Smooth muscle cell (in vitro differentiated cells): ENCODE measurements at regions not wholly inside any gene's neighbourhood (a gene's known extent, or its start where the extent isn't known, plus 50 kb on each side); places are given as distances from the start of the nearest gene placed in this dataset.

Experiments used
- DNase-seq: peaks from one replicate; lab custom pipeline; 2025; ENCODE audit not compliant: unreplicated experiment; lab: John Stamatoyannopoulos, UW
- H2AFZ ChIP-seq: fragments of 200-600 bp; sonication (generic); 2 replicates; pipeline ENCODE4 v1.6.0; 2016; ENCODE audit warnings: antibody characterized with exemption, low read depth, mild to moderate bottlenecking
- H3F3A ChIP-seq: fragments of 200-600 bp; sonication (generic); 2 replicates; pipeline ENCODE4 v1.6.0; 2017; ENCODE audit warnings: antibody characterized with exemption, low read depth
- H3K27ac ChIP-seq: fragments of 200-600 bp; sonication (generic); 2 replicates; pipeline ENCODE4 v1.5.1; 2016; ENCODE audit warnings: low read depth, mild to moderate bottlenecking
- H3K27me3 ChIP-seq: fragments of 200-600 bp; sonication (generic); 2 replicates; pipeline ENCODE4 v1.6.1; 2016; ENCODE audit warnings: low read depth, mild to moderate bottlenecking
- H3K36me3 ChIP-seq: fragments of 200-600 bp; sonication (generic); 2 replicates; pipeline ENCODE4 v1.5.1; 2016; ENCODE audit warnings: low read depth
- H3K4me1 ChIP-seq: fragments of 200-600 bp; sonication (generic); 2 replicates; pipeline ENCODE4 v1.5.1; 2016; ENCODE audit warnings: low read depth
- H3K4me2 ChIP-seq: fragments of 200-600 bp; sonication (generic); 2 replicates; pipeline ENCODE4 v1.6.0; 2016; ENCODE audit warnings: mild to moderate bottlenecking
- H3K4me3 ChIP-seq: fragments of 200-600 bp; sonication (generic); 2 replicates; pipeline ENCODE4 v1.5.1; 2016; ENCODE audit warnings: mild to moderate bottlenecking
- H3K79me2 ChIP-seq: fragments of 200-600 bp; sonication (generic); 2 replicates; pipeline ENCODE4 v1.6.0; 2016; ENCODE audit warnings: low read depth, mild to moderate bottlenecking
- H3K9ac ChIP-seq: fragments of 200-600 bp; sonication (generic); 2 replicates; pipeline ENCODE4 v1.6.0; 2016; ENCODE audit warnings: low read depth
- H3K9me3 ChIP-seq: fragments of 200-600 bp; sonication (generic); replicated peaks from 2 replicates; pipeline ENCODE4 v1.5.1; 2016; ENCODE audit warnings: low read depth
- H4K20me1 ChIP-seq: fragments of 200-600 bp; sonication (generic); 2 replicates; pipeline ENCODE4 v1.6.0; 2016; ENCODE audit warnings: low read depth
- WGBS: methylation state at CpG from one replicate; pipeline ENCODE4 v1.1.7; 2016; ENCODE audit warnings: low lambda C conversion rate; 5-methylcytosine and 5-hydroxymethylcytosine counted together
- TF ChIP-seq, protein P1 (sequence below): fragments of 200-600 bp; sonication (generic); IDR thresholded peaks from 2 replicates; pipeline ENCODE4 v1.5.1; 2017; ENCODE audit warnings: borderline replicate concordance, mild to moderate bottlenecking, antibody characterized with exemption; ENCODE audit not compliant: insufficient read depth, poor library complexity, severe bottlenecking

DNA sequence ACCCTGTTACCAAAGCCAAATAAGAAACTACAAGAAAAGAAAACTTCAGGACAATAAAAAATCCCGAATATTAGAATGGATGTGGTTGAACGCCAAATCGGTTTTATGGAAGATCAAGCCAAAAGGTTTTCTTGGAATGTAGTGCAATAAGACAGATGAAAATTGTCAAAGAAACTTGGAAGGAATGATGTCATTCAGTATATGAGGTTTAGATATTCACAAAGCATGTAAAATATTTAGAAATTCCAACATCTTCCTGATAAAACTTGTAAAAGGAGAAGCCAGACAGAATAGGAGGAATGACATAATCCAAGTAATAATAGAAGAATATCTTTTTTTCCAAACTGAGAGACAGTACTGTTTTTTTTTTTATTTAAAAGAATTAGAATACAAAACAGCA lies 130.3 kb upstream of the ZPLD1 start:
- no peaks in the 10 kb centered on the region for H3K27me3 ChIP-seq
- H3K27ac ChIP-seq: no peak overlapping the region
- no peak overlapping the region for H3K9ac ChIP-seq
- H3K79me2 ChIP-seq: no peaks in the 10 kb centered on the region
- H3K9me3 ChIP-seq: no peaks in the 10 kb centered on the region
- DNase-seq: no peak
- H2AFZ ChIP-seq: no peak overlapping the region
- no peaks in the 10 kb centered on the region for H3K4me1 ChIP-seq
- no peak overlapping the region for H3K4me2 ChIP-seq
- no peaks in the 10 kb centered on the region for H3K36me3 ChIP-seq
- H3F3A ChIP-seq: no peaks in the 10 kb centered on the region
- H3K4me3 ChIP-seq: no peak overlapping the region
- TF ChIP-seq, protein P1, sequence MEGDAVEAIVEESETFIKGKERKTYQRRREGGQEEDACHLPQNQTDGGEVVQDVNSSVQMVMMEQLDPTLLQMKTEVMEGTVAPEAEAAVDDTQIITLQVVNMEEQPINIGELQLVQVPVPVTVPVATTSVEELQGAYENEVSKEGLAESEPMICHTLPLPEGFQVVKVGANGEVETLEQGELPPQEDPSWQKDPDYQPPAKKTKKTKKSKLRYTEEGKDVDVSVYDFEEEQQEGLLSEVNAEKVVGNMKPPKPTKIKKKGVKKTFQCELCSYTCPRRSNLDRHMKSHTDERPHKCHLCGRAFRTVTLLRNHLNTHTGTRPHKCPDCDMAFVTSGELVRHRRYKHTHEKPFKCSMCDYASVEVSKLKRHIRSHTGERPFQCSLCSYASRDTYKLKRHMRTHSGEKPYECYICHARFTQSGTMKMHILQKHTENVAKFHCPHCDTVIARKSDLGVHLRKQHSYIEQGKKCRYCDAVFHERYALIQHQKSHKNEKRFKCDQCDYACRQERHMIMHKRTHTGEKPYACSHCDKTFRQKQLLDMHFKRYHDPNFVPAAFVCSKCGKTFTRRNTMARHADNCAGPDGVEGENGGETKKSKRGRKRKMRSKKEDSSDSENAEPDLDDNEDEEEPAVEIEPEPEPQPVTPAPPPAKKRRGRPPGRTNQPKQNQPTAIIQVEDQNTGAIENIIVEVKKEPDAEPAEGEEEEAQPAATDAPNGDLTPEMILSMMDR: no peak
- no peaks in the 10 kb centered on the region for H4K20me1 ChIP-seq
- 93% methylated on average over 3 of the region's 3 CpGs for WGBS

DNA sequence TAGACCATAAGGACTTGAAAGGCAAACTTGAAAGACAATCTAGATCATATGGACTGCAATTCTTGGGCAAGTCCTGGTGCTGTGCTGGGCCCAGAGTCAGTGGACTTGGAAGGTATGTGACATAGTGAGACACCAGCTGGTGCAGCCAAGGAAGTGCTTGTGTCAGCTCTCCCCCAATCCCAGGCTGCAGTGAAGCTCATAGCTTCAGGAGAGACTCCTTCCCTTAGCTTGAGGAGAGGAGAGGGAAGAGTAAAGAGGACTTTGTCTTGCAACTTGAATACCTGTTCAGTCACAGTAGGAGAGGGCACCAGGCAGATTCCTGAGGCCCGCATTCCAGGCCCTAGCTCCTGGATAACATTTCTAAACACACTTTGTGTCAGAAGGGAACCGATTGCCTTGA lies 127.4 kb upstream of the ZPLD1 start:
- no peak for DNase-seq
- Histone ChIP-seq H4K20me1 (no peaks in the 10 kb centered on the region), H3K4me3 (no peak overlapping the region), H3K27ac (no peak overlapping the region), H3F3A (no peaks in the 10 kb centered on the region), H3K9me3 (no peaks in the 10 kb centered on the region), H3K36me3 (no peaks in the 10 kb centered on the region), H3K4me1 (no peaks in the 10 kb centered on the region), H3K79me2 (no peaks in the 10 kb centered on the region), H2AFZ (no peak overlapping the region), H3K27me3 (no peaks in the 10 kb centered on the region), H3K9ac (no peak overlapping the region), H3K4me2 (no peak overlapping the region)
- WGBS: 81% methylated on average over 2 of the region's 2 CpGs
- TF ChIP-seq, protein P1: no peak

DNA sequence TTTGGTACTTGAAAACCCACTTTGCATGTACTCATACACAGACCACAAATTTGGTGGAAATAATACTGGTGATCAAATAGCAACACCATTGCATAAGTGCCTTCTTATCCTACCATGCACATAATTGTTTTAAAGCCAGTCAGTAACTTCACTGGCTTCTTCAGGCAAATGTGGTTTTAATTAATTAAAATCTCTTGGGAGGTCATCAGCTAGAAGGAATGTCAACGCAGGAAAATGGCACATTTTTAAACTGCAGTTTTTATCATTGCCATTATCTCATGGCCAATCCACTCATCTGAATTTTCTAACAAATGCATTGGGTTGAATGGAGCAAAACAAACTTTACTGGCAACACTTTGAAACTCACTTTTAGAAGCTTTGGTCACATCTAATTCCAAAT lies 105.7 kb upstream of the ZPLD1 start:
- Histone ChIP-seq H3K4me2 (no peak overlapping the region), H3K27me3 (no peaks in the 10 kb centered on the region), H3K9ac (no peak overlapping the region), H3K9me3 (no peaks in the 10 kb centered on the region), H3K27ac (no peak overlapping the region), H3F3A (no peaks in the 10 kb centered on the region), H4K20me1 (no peaks in the 10 kb centered on the region), H3K36me3 (no peaks in the 10 kb centered on the region), H2AFZ (no peak overlapping the region), H3K4me3 (no peak overlapping the region), H3K79me2 (no peaks in the 10 kb centered on the region), H3K4me1 (no peaks in the 10 kb centered on the region)
- no peak for DNase-seq
- TF ChIP-seq, protein P1: no peak
- 65% methylated on average over 1 of the region's 1 CpG for WGBS

DNA sequence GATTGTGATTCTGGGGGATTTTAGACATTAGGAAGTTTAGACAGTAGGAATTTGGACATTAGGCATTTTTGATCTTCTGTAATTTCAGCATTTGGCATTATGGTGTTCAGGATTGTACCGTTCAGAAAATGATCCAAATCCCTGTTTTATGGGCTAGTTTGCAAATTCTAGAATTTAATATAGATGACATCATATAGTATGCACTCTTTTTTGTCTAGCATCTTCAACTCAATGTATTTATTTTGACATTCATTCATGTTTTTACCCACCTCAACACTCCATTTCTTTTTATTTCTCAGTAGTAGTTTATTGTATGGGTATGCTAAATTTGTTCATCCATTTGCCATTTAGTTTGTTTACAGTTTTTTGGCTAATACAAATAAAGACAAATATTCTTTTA lies 105.3 kb upstream of the ZPLD1 start:
- H3K27ac ChIP-seq: no peak overlapping the region
- TF ChIP-seq, protein P1: no peak
- no peak overlapping the region for H3K4me2 ChIP-seq
- H3K27me3 ChIP-seq: no peaks in the 10 kb centered on the region
- H3K4me1 ChIP-seq: no peaks in the 10 kb centered on the region
- no peak overlapping the region for H3K9ac ChIP-seq
- H3K4me3 ChIP-seq: no peak overlapping the region
- no peaks in the 10 kb centered on the region for H4K20me1 ChIP-seq
- H3K79me2 ChIP-seq: no peaks in the 10 kb centered on the region
- no peaks in the 10 kb centered on the region for H3F3A ChIP-seq
- no peaks in the 10 kb centered on the region for H3K9me3 ChIP-seq
- no peaks in the 10 kb centered on the region for H3K36me3 ChIP-seq
- WGBS: 90% methylated on average over 1 of the region's 1 CpG
- no peak overlapping the region for H2AFZ ChIP-seq
- DNase-seq: no peak
